ENCODE measurements at regions not wholly inside any gene's neighbourhood (a gene's known extent, or its start where the extent isn't known, plus 50 kb on each side); places are given as distances from the start of the nearest gene placed in this dataset.
A peak's percentile ranks its signal among the peaks of the same experiment; 100 is the strongest.

- DNase-seq: no peak
Observed at GRCh38 chr6:156045401-156046267, 590.0 kb upstream of the NOX3 start.

DNA sequence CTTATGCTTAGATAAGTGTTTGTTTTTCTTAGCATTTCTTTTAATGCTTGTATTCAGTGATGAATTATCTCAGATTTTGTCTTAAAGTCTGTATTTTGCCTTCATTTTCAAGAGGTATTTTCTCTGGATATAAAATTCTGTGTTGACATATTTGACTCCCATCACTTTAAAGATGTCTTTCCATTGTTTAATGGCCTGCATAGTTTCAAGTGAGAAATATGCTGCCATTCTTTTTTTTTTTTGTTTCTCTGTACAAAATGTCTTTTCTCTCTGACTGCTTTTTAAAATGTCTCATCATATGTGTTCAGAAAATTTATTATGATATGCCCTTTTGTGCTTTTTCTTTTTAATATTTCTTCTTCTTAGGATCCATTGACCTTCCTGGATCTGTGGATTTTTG, 578.0 kb upstream of the NOX3 start:
- no peak for DNase-seq

GRCh38 chr6:156031516-156031915, 575.9 kb upstream of the NOX3 start:
- DNase-seq: no peak

GRCh38 chr6:156030053-156030452, 574.4 kb upstream of the NOX3 start:
- DNase-seq: no peak

- no peak for DNase-seq
Observed at GRCh38 chr6:156029286-156029985, 573.8 kb upstream of the NOX3 start.

DNA sequence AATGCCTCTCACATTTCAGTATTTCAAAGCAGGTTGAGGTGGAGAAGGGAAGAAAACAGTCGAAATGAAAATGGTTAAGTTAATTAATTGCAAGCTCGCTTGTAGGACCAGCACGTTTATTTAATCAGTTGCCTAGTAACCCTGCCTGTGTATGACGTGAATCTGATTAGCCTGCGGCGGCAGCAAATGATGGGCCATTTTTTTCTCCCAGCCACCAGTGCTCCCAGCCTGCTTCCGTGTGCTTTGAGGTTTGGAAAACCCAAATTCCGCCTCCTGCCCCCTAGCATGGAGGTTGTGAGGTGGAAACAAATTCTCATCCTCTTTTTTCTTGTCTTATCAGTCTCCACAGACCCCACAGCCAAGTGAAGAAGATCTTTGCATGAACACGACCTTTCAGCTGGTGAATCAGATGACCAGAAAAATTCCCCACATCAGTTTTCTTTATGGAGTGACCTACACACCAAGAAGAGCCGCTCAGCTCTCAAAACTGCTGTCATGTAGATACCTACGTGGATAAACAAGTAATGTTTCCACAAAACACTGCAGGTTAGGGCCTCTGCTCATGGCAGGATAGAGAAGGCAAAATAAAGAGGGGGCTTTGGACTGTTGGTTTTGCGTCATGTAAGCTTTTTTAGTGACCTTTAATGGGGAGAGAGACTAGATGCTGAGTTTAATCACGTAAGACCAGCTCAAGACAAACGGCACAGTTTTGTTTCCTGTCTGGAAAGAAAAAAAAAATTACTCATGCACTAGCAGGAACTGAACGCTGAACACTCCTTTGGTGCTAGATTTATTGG, 572.9 kb upstream of the NOX3 start:
- peak; percentile 28 for DNase-seq

DNA sequence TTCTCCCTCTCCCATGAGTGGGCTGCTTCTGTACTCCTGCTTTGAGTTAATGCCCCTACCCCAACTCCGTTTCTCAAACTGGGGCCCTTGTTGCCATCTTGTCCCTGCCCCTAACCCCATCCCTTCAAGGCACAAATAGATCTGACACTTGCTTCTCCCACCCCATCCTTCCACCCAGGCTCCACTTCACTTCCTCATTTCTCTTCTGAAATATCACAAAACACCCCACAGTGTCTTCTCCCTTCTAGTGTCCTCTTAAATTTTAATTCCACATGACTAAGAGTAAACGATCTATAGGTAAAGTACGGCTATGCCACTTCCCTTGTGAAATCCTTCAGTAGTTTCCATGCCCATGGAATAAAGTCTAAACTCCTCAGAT, 571.6 kb upstream of the NOX3 start:
- no peak for DNase-seq

DNA sequence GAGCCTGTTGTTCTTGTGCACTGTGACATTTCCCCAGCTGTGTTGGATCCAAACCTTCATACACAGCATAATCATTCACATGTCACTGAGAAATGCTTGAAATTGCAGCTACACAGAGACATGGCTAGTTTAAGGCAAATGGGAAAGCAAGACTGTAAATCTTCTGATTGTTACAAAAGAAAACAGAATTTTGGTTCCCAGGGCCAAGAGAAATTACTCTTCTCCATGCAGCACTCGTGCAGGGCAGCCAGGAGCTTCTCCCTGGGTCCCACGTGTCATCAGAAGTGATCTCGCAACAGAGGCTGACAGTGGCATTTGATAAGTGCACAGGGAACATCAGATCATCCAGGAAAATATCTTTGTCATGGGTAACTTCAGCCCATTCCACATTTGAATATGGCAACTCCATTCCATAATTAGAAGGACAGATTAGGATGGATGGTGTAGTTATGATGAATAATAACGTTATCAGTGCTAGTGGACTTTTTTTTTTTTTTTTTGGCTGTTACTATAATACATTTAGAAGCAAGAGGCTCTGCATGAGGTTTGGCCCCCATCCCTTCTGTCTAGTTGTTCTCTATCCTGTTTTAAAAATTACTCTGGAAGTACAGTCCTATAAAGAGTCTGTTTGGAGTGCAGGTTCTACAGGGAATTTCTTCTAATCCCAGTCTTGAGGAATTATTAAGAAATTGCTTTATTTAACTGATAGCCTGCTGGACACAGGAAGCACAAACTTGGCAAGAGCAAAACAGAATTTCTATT, 571.0 kb upstream of the NOX3 start:
- DNase-seq: no peak

- DNase-seq: no peak
Observed at GRCh38 chr6:156024339-156024738, 568.7 kb upstream of the NOX3 start.

GRCh38 chr6:156021746-156022396, 566.2 kb upstream of the NOX3 start:
- no peak for DNase-seq

DNA sequence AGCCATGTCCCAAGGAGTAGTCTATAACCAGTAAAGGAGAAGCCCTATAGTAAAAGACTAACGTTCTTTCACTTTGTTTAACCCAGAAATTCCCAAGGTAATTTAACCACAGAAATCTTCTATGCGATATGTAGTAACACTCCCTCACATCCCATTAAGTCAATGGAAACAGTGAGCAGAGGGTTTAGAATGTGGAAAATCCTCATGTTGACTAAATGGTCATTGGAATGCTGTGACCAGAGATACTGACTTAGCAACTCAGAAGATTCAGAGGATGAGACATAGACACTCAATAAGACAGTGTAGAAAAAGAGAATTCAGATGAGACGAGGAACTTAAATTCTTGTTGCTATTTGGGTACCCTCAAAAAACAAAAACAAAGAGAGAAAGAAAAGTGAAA, 562.2 kb upstream of the NOX3 start:
- no peak for DNase-seq

- DNase-seq: no peak
Observed at GRCh38 chr6:156016186-156016976, 560.7 kb upstream of the NOX3 start.

DNA sequence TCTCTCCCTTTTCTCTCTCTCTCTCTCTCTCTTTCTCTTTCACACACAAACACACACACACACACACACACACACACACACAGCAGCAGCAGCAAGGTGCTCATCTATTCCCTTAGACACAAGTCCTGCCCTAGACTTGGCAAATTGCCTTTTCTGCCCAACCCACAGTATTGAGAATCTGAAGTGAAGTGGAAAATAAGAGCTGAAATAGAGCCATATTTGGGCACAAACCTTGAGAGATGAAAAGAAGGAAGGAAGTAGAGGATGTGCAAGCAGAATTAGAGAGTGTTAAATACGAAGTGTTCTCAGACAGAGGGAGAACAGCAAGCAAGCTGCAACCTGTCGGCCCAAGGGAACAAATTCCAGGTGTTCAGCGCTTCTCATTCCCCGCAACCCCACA, 557.5 kb upstream of the NOX3 start:
- peak; percentile 36 for DNase-seq

- DNase-seq: no peak
Observed at GRCh38 chr6:156009656-156010055, 554.0 kb upstream of the NOX3 start.

DNA sequence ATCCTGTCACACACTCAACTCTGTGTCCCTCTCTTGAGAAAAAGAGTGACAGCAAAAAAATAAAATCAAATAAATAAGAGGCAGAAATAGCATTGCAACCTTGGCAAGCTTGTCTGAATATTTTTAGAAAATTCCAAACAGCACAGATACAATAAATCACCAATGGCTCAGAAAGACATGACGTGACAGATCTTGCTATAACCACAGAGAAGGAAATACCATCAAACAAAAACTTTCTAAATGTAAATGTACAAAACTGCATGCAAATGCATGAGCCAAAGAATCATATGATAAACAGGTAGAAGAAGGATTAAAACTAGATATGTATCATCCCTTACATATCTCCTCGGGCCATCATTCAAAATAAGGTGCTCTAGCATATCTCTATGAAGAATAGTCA, 549.2 kb upstream of the NOX3 start:
- no peak for DNase-seq

DNA sequence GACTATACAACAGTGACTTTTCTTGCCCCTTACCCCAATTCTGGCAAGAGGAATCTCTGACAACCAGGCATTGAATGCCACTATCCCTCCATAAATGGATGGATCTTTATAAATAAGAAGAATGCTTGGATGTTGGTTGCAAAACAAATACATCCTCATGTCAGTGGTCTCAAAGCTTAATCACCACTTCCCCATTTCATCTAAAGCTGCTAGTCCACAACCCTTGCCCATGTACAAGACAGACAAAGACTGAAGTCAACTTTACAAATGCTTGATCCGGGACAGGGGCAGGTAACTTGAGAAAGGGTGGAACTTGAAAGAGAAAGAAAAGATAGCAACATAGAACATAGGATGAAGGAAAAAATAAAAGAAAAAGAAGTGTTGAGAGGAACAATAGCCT, 540.5 kb upstream of the NOX3 start:
- no peak for DNase-seq

DNA sequence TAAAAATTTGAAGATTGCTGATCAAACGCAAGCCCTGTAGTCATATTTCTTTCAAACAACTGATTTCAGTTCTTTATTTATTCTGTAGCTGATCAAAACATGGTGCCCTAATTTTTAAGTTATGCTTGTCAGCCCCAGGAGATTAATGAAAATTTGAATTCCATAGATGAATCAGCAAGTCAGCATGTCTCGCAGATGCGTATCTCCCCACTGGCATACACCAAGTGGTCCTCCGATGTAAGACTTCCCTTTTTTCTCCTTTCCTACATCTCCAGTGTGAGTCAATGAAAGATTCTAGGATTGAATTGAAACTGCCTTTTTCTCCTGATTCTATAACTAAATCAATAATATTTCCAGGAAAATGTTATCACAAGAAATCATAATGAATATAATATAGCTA, 539.6 kb upstream of the NOX3 start:
- DNase-seq: no peak

- DNase-seq: no peak
Observed at GRCh38 chr6:155994086-155994485, 538.4 kb upstream of the NOX3 start.

GRCh38 chr6:155993240-155993639, 537.6 kb upstream of the NOX3 start:
- peak; percentile 16 for DNase-seq

GRCh38 chr6:155985660-155986138, 530.1 kb upstream of the NOX3 start:
- peak; percentile 74 for DNase-seq

DNA sequence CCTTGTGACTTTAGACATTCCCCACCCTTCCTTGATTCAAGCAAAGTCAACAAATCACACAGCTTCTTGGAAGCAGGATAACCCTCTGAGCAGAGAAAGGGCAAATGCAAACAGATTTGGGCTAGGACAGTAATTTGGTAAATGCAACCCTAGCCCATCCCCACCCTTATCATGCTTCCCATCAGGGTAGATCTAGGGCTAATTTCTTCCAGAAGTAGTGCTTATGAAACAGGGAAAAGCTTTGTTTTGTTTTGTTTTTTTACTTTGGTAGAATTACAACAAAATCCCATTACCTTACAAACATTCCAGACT, 525.1 kb upstream of the NOX3 start:
- peak; percentile 10 for DNase-seq

Measured in tongue (tissue), 1 donor.